ENCODE measurements at regions not wholly inside any gene's neighbourhood (a gene's known extent, or its start where the extent isn't known, plus 50 kb on each side); places are given as distances from the start of the nearest gene placed in this dataset.
"Not testable (repeated sequence)": the region's sequence is repeated elsewhere in the genome, so short reads cannot be mapped to it uniquely, and the experiment has no call there.

- peaks cover 3 to 28% of the 10 kb centered on the region in 2 donors for H3K9me3 Mint-ChIP-seq
- H3K27me3 Mint-ChIP-seq = no peaks in the 10 kb centered on the region
- no peak overlapping the region for H3K27ac Mint-ChIP-seq
- no peak overlapping the region for H3K4me3 Mint-ChIP-seq
- no peaks in the 10 kb centered on the region for H3K36me3 Mint-ChIP-seq (ENCODE audit: insufficient read depth)
- no peaks in the 10 kb centered on the region for H3K4me1 Mint-ChIP-seq (ENCODE audit: low read depth in 2 of 2)
- no peak for ATAC-seq (replicated peaks)
- no peak for DNase-seq
Observed at GRCh38 chr2:125172181-125172580, 1147.1 kb downstream of the CNTNAP5 start.

DNA sequence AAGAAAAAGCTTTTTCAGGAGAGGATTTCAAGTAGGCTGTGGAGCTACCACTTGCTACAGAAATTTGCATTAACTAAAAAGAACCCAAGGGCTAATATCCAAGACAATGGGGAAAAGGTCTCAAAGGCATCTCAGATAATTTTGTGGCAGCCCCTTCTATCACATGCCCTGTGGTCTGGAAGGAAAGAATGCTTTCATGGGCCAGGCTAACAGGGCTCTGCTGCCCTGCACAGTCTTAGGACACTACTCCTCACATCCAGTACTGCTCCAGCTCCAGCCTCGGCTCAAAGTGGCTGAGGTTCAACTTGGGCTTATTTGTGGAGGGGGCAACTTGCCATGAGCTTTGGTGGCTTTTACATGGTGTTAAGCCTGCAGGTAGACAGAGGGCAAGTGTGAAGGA, 1150.3 kb downstream of the CNTNAP5 start:
- DNase-seq = no peak
- Mint-ChIP-seq H3K9me3 (peaks cover 8 to 16% of the 10 kb centered on the region in 2 donors), H3K4me1 (ENCODE audit: low read depth in 2 of 2) (no peaks in the 10 kb centered on the region), H3K36me3 (ENCODE audit: insufficient read depth) (no peaks in the 10 kb centered on the region), H3K27me3 (no peaks in the 10 kb centered on the region), H3K27ac (no peak overlapping the region), H3K4me3 (no peak overlapping the region)
- no peak for ATAC-seq (replicated peaks)

- Mint-ChIP-seq H3K27me3 (no peaks in the 10 kb centered on the region), H3K4me1 (ENCODE audit: low read depth in 2 of 2) (no peaks in the 10 kb centered on the region), H3K27ac (no peak overlapping the region), H3K9me3 (peaks cover 8 to 20% of the 10 kb centered on the region in 2 donors), H3K36me3 (ENCODE audit: insufficient read depth) (no peaks in the 10 kb centered on the region), H3K4me3 (no peak overlapping the region)
- no peak for DNase-seq
- no peak for ATAC-seq (replicated peaks)
Observed at GRCh38 chr2:125185691-125186270, 1160.7 kb downstream of the CNTNAP5 start.

GRCh38 chr2:125207431-125207830, 1182.3 kb downstream of the CNTNAP5 start:
- Mint-ChIP-seq H3K4me1 (ENCODE audit: low read depth in 2 of 2) (no peaks in the 10 kb centered on the region), H3K27ac (no peak overlapping the region), H3K36me3 (ENCODE audit: insufficient read depth) (no peaks in the 10 kb centered on the region), H3K4me3 (no peak overlapping the region), H3K27me3 (no peaks in the 10 kb centered on the region), H3K9me3 (peaks cover 10 to 29% of the 10 kb centered on the region in 2 donors)
- DNase-seq = no peak
- no peak for ATAC-seq (replicated peaks)

DNA sequence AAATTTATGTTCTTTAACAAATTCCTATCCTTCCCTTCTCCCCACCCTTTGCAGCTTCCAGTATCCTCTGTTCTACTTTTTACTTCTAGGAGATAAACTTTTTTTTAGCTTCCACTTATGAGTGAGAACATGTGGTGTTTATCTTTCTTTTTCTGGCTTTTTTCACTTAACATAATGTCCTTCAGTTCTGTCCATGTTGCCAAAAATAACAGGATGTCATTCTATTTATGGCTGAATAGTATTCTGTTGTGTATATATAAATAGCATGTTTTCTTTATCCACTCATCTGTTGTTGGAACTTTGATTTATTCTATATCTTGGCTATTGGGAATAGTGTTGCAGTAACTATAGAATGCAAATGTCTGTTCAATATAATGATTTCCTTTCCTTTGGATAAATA, 1191.2 kb downstream of the CNTNAP5 start:
- Mint-ChIP-seq H3K4me3 (no peak overlapping the region), H3K36me3 (ENCODE audit: insufficient read depth) (no peaks in the 10 kb centered on the region), H3K27me3 (no peaks in the 10 kb centered on the region), H3K4me1 (ENCODE audit: low read depth in 2 of 2) (no peaks in the 10 kb centered on the region), H3K9me3 (peaks cover 16 to 29% of the 10 kb centered on the region in 2 donors), H3K27ac (no peak overlapping the region)
- DNase-seq = no peak
- no peak for ATAC-seq (replicated peaks)

DNA sequence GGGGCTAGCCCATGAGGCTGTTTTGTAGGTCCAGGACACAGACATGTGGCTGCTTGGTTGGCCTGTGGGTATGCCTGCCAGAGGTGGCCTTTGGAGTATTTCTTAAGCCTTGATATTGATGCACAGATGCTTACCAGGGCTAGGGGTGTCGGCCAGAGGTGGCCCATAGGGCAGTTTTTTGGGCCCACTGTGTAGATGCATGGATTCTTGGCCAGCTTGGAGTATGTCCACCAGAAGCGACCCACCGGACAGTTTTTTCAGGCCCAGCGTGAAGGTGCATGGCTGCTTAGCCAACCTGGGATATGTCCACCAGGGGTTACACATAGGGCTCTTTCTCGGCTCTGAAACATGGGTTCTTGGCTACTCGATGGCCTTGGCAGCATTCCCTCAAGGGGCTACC, 1199.1 kb downstream of the CNTNAP5 start:
- ATAC-seq (replicated peaks) = no peak
- H3K27me3 Mint-ChIP-seq = no peaks in the 10 kb centered on the region
- peaks cover 17 to 35% of the 10 kb centered on the region in 2 donors for H3K9me3 Mint-ChIP-seq
- H3K4me3 Mint-ChIP-seq = no peak overlapping the region
- no peaks in the 10 kb centered on the region for H3K4me1 Mint-ChIP-seq (ENCODE audit: low read depth in 2 of 2)
- H3K36me3 Mint-ChIP-seq (ENCODE audit: insufficient read depth) = no peaks in the 10 kb centered on the region
- no peak overlapping the region for H3K27ac Mint-ChIP-seq
- no peak for DNase-seq

- Mint-ChIP-seq H3K4me1 (ENCODE audit: low read depth in 2 of 2) (no peaks in the 10 kb centered on the region), H3K36me3 (ENCODE audit: insufficient read depth) (no peaks in the 10 kb centered on the region), H3K9me3 (peaks cover 14 to 33% of the 10 kb centered on the region in 2 donors), H3K27me3 (no peaks in the 10 kb centered on the region), H3K4me3 (no peak overlapping the region), H3K27ac (no peak overlapping the region)
- DNase-seq (no peak), ATAC-seq (replicated peaks) (no peak)
Observed at GRCh38 chr2:125224830-125225229, 1199.7 kb downstream of the CNTNAP5 start.

GRCh38 chr2:125227843-125228392, 1202.8 kb downstream of the CNTNAP5 start:
- Mint-ChIP-seq H3K36me3 (ENCODE audit: insufficient read depth) (no peaks in the 10 kb centered on the region), H3K4me3 (no peak overlapping the region), H3K9me3 (peaks cover 4 to 12% of the 10 kb centered on the region in 2 donors), H3K27ac (no peak overlapping the region), H3K4me1 (ENCODE audit: low read depth in 2 of 2) (no peaks in the 10 kb centered on the region), H3K27me3 (no peaks in the 10 kb centered on the region)
- DNase-seq = no peak
- no peak for ATAC-seq (replicated peaks)

DNA sequence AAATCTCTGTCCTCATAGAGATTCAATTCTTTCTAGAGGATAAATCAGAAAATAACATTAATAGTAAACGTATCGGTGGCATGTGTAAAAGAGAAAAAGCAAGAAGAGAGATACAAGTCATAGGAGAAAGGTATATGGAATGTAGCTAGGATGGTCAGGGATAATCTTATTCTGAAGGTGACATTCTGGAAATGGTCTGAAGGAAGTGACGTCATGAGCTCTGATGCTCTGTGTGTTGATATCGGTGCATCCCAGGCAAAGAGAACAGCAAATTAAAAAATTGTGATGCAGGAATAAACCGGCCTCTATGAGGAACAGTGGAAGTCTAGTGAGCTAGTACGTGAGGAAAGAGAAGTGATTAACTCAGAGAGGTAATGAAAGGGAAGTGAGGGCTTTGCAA, 1215.8 kb downstream of the CNTNAP5 start:
- ATAC-seq (replicated peaks) (no peak), DNase-seq (no peak)
- Mint-ChIP-seq H3K27me3 (no peaks in the 10 kb centered on the region), H3K36me3 (ENCODE audit: insufficient read depth) (no peaks in the 10 kb centered on the region), H3K27ac (no peak overlapping the region), H3K4me3 (no peak overlapping the region), H3K4me1 (ENCODE audit: low read depth in 2 of 2) (no peaks in the 10 kb centered on the region), H3K9me3 (peaks cover 7 to 21% of the 10 kb centered on the region in 2 donors)

DNA sequence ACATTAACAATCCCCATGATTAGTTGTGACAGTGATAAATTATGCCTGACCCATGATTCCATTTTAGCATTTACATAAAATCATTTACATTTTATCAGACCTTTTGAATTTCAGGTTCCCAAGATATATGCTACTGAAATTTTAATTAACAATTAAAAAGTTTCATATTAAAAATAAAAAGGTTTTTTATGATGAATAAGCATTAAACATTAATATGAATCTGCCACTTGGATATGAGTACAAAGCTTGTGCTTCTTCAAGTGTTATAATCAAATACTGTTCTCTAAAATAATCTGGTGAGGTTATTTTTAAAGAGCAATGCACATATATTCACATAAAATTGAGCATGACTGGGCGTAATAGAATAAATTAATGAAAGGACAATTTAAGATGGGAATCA, 1218.0 kb downstream of the CNTNAP5 start:
- Mint-ChIP-seq H3K27ac (no peak overlapping the region), H3K9me3 (peaks cover 9 to 14% of the 10 kb centered on the region in 2 donors), H3K27me3 (no peaks in the 10 kb centered on the region), H3K4me1 (ENCODE audit: low read depth in 2 of 2) (no peaks in the 10 kb centered on the region), H3K4me3 (no peak overlapping the region), H3K36me3 (ENCODE audit: insufficient read depth) (no peaks in the 10 kb centered on the region)
- ATAC-seq (replicated peaks) (no peak), DNase-seq (no peak)

DNA sequence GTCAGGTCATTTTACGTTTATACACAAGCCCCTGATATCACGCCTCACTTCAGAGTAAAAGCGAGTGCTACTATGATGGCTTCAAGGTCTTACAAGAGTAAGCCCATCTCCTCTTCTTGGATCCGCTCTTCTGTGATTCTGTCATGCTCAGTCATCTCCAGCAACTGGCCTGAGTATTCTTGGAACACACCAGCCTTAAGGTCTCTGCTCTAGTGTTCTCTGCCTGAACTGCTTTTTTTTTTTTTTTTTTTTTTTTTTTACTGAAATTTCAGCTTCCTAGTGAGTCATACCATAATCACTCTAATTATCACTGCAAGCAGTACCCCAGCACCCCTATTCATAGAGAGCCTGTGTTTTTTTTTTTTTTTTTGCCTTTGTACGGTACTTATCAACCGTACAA, 1228.9 kb downstream of the CNTNAP5 start:
- H3K4me3 Mint-ChIP-seq = no peak overlapping the region
- H3K27me3 Mint-ChIP-seq = no peaks in the 10 kb centered on the region
- DNase-seq (no peak), ATAC-seq (replicated peaks) (no peak)
- no peak overlapping the region for H3K27ac Mint-ChIP-seq
- H3K36me3 Mint-ChIP-seq (ENCODE audit: insufficient read depth) = no peaks in the 10 kb centered on the region
- H3K4me1 Mint-ChIP-seq (ENCODE audit: low read depth in 2 of 2) = no peaks in the 10 kb centered on the region
- H3K9me3 Mint-ChIP-seq = no peaks in the 10 kb centered on the region

- ATAC-seq (replicated peaks) (no peak), DNase-seq (no peak)
- no peak overlapping the region for H3K27ac Mint-ChIP-seq
- no peak overlapping the region for H3K4me3 Mint-ChIP-seq
- H3K4me1 Mint-ChIP-seq (ENCODE audit: low read depth in 2 of 2) = no peaks in the 10 kb centered on the region
- H3K27me3 Mint-ChIP-seq = no peaks in the 10 kb centered on the region
- H3K9me3 Mint-ChIP-seq = peaks cover 9% of the 10 kb centered on the region in 2 donors
- no peaks in the 10 kb centered on the region for H3K36me3 Mint-ChIP-seq (ENCODE audit: insufficient read depth)
Observed at GRCh38 chr2:125259451-125259850, 1234.4 kb downstream of the CNTNAP5 start.

GRCh38 chr2:125260366-125260930, 1235.4 kb downstream of the CNTNAP5 start:
- ATAC-seq (replicated peaks); H3K27me3 Mint-ChIP-seq: not testable (repeated sequence)

GRCh38 chr2:125264453-125264852, 1239.4 kb downstream of the CNTNAP5 start:
- DNase-seq = no peak
- no peaks in the 10 kb centered on the region for H3K27me3 Mint-ChIP-seq
- H3K9me3 Mint-ChIP-seq = peaks cover 7 to 14% of the 10 kb centered on the region in 2 donors
- no peak overlapping the region for H3K4me3 Mint-ChIP-seq
- ATAC-seq (replicated peaks) = no peak
- no peak overlapping the region for H3K27ac Mint-ChIP-seq
- H3K36me3 Mint-ChIP-seq (ENCODE audit: insufficient read depth) = no peaks in the 10 kb centered on the region
- no peaks in the 10 kb centered on the region for H3K4me1 Mint-ChIP-seq (ENCODE audit: low read depth in 2 of 2)

More at GRCh38 chr2:125260366-125260930, 1235.4 kb downstream of the CNTNAP5 start:
- H3K27ac Mint-ChIP-seq; H3K36me3 Mint-ChIP-seq (ENCODE audit: insufficient read depth); DNase-seq; H3K4me3 Mint-ChIP-seq; H3K4me1 Mint-ChIP-seq (ENCODE audit: low read depth in 2 of 2); H3K9me3 Mint-ChIP-seq: not testable (repeated sequence)

Data from effector memory CD8-positive, alpha-beta T cell (primary cell).